Hematopoietic multipotent progenitor cell (in vitro differentiated cells): ENCODE measurements at regions not wholly inside any gene's neighbourhood (a gene's known extent, or its start where the extent isn't known, plus 50 kb on each side); places are given as distances from the start of the nearest gene placed in this dataset.

ENCODE experiments used
- DNase-seq, 3 donors: peaks; one replicate each; pipeline ENCODE4 v3.0.0-alpha.2; 2011 to 2015; ENCODE audit warnings: low read depth in 2 of 3, low spot score in 2 of 3

DNA sequence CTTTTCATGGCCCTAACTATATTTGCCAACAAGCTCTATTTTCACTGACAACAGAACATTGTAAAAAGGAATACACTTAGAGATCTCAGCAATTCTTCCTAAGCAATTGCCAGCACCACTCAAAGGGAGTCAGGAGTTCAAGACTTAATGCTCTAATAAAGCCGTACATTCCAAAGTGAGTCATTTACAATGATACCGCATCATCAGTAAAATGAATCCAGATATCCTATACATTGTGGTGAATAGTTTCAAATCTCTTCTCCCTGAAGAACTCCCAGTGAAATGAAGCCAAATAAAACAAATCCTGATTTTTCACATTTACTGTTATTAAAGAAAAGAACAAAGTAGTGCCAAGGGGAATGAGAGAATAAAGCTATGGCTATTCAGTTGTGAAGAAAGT, 2898.7 kb upstream of the PCDH20 start:
- no peak for DNase-seq

DNA sequence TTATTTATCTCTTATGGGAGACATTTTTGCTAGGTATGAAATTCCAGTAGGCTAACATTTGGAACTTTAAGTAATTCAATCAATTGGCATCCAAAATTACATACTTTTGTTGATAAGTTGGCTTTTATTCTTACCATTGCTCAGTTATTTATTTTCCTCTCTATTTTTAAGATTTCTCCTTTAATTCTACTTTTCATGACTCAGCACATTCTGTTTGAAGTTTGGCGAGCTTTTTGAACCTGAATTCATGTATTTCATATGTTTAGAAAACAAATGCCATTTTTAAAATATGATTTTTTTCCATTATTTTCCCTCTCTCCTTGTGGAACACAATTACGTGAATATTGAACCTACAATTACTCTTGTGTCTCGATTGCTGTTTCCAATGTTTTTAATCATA, 2896.3 kb upstream of the PCDH20 start:
- no peak for DNase-seq

DNA sequence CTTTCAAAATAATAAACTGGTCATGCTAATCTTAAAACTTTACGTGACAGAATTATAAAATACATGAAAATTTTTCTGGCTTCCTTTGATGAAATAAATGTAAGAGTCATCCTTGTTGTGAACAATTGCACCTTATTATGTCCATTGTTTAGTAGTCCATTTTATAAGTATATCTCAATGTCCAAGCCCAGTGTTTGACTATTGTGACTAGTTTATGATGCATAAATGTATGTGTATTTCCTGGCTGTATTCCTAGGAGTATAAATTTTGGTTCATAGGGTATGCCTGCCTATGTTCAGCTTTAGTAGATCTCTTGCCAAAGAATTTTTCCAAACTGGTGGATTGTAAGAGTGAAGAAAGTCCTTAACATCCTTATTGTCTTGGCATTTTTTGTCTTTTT, 2895.5 kb upstream of the PCDH20 start:
- no peak for DNase-seq

DNA sequence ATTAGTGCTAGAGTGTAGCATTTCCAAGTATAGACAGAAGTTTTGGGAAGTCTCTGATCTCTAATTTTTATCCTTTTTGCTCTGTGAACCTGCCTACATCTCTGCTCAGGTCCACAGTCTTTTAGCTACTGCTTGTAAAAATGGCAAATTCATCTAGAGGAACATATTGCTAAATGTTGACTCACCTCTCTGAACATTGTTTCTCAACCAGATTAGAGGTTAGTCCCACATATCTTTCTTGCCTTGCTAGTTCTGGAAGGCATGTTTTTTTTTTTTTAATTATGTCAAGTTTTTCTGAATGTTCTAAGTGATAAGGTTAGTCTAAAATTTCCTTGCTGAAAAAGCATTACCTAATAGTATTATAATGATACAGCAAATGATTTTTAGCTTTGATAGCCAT, 2889.6 kb upstream of the PCDH20 start:
- no peak for DNase-seq

- no peak for DNase-seq
Measured at GRCh38 chr13:64300239-64300638, 2884.6 kb upstream of the PCDH20 start.

DNA sequence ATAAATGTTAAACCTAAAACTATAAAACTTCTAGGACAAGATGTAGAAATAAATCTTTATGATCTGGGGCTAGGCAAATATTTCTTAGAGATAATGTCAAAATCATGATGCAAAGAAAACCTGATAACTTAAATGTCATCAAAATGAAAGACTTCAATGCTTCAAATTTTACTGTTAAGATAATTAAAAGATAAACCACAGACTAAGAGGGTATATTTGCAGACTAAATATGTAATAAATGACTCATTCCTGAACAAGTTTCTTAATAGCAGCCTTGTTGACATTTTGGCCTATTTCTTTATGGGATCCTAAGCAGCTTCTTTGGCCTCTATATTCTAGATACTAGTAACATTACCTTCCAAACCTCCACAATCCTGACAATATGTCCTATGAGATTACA, 2878.3 kb upstream of the PCDH20 start:
- DNase-seq: no peak

- DNase-seq: no peak
Measured at GRCh38 chr13:64289702-64290101, 2874.1 kb upstream of the PCDH20 start.

- DNase-seq: no peak
Measured at GRCh38 chr13:64283926-64284325, 2868.3 kb upstream of the PCDH20 start.

DNA sequence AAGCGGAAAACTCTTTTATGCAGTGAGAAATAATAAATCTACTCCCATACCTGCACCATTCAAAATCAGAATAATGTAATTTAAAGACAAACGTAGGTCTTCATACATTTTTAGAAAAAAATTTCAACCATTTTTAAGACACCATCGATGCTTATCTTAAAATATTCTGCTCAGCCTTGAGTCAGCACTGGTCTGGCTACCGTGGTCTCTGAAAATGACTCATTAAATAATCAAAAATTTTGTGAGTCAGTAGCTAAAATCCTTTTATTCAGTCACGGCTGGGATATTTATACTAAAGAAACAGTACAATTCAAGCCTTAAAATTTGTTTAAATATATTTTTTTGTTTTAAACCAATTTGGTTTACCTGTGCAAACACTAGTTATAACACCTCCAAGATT, 2862.8 kb upstream of the PCDH20 start:
- DNase-seq: no peak

DNA sequence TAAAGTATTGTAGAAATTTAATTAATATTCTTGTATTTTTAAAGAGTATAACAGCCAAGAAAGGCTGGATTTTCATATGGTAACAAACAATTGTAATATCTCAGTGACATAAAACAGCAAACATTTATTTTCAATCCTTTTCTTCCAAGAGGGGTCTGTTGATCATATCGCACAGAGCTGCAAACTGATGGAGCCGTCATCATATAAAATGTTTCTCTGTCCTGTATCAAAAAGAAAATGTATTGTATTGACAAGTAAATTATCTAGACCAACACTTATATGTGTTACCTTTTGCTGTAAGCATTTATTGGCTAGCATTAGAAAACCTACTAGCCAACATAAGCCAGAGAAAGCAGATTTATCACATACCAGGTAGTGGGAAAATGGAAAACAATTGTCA, 2861.4 kb upstream of the PCDH20 start:
- no peak for DNase-seq

GRCh38 chr13:64276232-64276631, 2860.6 kb upstream of the PCDH20 start:
- DNase-seq: no peak

GRCh38 chr13:64274481-64275217, 2859.0 kb upstream of the PCDH20 start:
- DNase-seq: no peak

DNA sequence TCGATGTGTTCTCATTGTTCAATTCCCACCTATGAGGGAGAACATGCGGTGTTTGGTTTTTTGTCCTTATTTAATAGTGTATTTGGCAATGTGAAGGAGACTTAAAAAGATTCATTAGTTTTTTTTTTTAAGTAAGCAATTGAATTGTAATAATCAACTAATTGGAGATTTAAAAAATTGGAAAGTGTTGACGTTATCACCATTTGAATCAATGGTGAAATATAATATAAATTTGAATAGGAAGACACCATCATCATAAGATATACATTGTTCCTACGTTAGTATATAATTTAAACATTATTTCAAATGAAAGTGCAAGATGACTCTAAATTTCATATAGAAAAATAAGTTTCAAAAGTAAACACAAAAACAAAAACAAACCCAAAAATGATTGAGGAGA, 2858.1 kb upstream of the PCDH20 start:
- no peak for DNase-seq

- no peak for DNase-seq
Measured at GRCh38 chr13:64272681-64273080, 2857.0 kb upstream of the PCDH20 start.

DNA sequence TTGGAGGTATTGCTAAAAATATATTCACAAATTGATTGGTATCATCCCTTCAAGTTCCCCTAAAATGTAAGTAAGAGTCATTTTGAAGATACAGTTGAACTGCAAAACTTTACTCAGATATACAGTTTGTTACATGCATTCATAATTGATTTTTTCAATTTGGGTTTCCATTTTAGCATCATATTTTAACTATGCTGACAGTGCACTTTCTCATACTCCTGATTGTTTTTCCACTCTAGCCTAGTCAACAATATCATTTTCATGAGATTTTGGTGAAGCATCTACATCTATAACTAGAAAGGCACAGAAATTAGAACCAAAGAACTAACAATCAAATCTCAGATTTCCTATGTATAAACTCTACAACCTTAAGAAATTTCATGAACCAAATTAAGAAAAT, 2850.4 kb upstream of the PCDH20 start:
- DNase-seq: no peak

DNA sequence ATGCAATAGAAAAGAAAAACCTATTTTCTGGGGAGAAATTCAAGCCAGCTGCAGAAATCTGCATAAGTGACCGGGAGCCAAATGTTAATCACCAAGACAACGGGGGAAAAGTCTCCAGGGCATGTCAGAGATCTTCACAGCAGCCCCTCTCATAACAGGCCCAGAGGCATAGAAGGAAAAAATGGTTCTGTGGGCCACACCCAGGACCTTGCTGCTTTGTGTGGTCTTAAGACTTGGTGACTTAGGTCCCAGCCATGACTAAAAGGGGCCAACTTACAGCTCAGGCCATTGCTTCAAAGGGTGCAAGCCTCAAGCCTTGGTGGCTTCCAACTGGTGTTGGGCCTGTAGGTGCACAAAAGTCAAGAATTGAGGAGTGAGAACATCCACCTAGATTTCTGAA, 2847.6 kb upstream of the PCDH20 start:
- DNase-seq: no peak

- no peak for DNase-seq
Measured at GRCh38 chr13:64256751-64257150, 2841.1 kb upstream of the PCDH20 start.

DNA sequence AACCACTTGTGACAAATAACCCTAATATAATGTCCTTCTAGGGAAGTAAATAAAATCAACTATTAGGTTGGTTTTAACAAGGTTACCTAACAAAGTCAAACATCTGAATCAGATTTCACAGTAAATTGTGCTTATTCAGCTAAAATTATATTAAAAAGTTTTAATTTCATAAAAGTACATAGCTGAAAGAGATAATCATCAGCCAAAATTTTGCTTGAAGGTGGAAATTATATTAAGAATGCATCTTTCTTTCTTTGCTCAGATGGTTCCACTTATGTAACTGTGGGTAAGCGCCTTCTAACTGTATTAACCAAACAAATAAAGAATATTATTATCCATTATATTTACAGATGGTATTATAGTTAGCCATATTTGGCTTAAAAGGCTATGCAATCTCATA, 2840.3 kb upstream of the PCDH20 start:
- DNase-seq: no peak

DNA sequence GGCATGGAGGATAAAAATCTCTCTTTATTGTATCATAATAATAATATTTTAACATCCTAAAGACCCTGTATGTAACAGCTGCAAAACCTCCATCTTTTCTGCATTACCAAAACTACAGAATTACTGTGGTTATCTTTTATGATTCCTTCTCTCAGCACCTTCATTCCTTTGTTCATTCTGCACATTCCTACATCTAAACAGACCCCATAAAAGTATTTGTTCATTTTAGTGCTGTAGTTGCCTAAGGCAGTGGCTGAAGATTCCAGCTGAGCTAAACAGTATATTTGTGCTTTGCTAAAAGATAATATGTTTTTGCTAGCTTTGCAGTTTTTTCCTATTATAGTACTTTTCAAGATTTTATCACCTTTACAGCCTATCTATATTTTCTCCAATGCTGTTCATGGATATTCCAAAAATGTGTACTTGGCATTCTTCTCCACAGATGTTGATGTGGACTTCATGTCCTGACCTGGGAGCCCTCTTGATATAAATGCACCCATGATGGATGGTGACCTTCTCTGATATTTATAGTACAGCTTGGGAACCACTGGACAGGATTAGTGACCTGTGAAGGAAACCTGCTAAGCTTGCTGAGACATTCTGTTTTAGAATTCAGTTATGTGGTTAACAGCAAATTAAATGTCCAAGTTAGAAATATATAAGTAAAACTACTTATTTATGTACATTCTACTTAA, 2832.9 kb upstream of the PCDH20 start:
- no peak for DNase-seq

- DNase-seq: no peak
Measured at GRCh38 chr13:64239372-64239771, 2823.7 kb upstream of the PCDH20 start.

DNA sequence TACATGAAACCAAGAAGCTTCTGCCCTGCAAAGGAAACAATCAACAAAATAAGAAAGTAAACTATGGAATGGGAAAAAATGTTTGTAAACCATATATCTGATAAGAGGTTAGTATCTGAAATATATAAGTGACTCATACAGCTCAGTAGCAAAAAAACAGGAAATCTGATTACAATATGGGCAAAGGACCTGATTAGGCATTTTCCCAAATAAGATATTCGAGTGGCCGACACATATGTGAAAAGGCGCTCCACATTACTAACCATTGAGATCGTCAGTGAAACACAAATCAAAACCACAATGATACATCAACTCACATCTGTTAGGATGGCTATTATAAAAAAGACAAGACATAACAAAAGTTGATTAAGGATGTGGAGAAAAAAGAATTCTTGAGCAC, 2818.6 kb upstream of the PCDH20 start:
- no peak for DNase-seq

GRCh38 chr13:64223016-64223415, 2807.4 kb upstream of the PCDH20 start:
- DNase-seq: no peak
